ENCODE measurements at regions not wholly inside any gene's neighbourhood (a gene's known extent, or its start where the extent isn't known, plus 50 kb on each side); places are given as distances from the start of the nearest gene placed in this dataset.
"Not testable (repeated sequence)": the region's sequence is repeated elsewhere in the genome, so short reads cannot be mapped to it uniquely, and the experiment has no call there.

GRCh38 chr3:130569461-130570365, 52.7 kb downstream of the COL6A6 start:
- TF ChIP-seq HDGF (IDR thresholded peaks at IDR 0.05; ENCODE audit: borderline replicate concordance), result no peak
- TF ChIP-seq FOXA1 (IDR thresholded peaks at IDR 0.05), result no peak
- no peak for TF ChIP-seq PKNOX1 (IDR thresholded peaks at IDR 0.05)
- no peak for TF ChIP-seq FOXK2 (IDR thresholded peaks at IDR 0.05)
- TF ChIP-seq TARDBP (IDR thresholded peaks at IDR 0.05), result no peak
- no peak for TF ChIP-seq SUZ12 (IDR thresholded peaks at IDR 0.05)
- no peak for TF ChIP-seq SP1 (IDR thresholded peaks at IDR 0.05)
- no peak for TF ChIP-seq CTBP1 (IDR thresholded peaks at IDR 0.05; ENCODE audit: borderline replicate concordance)
- TF ChIP-seq ARNT (IDR thresholded peaks at IDR 0.05), result no peak
- TF ChIP-seq NFRKB (IDR thresholded peaks at IDR 0.05), result no peak
- no peak for TF ChIP-seq ELF4 (IDR thresholded peaks at IDR 0.05)
- TF ChIP-seq ZNF384 (IDR thresholded peaks at IDR 0.05), result no peak
- TF ChIP-seq FOXM1 (IDR thresholded peaks at IDR 0.05; ENCODE audit: borderline replicate concordance), result no peak
- TF ChIP-seq LEF1 (IDR thresholded peaks at IDR 0.05; ENCODE audit: borderline replicate concordance), result no peak
- TF ChIP-seq L3MBTL2 (conservative IDR thresholded peaks at IDR 0.05), result no peak
- TF ChIP-seq BHLHE40 (IDR thresholded peaks at IDR 0.05; ENCODE audit: borderline replicate concordance), result no peak
- ChIA-PET CTCF (no interaction called here), POLR2A (no interaction called here)

GRCh38 chr3:130572769-130573168, 55.8 kb downstream of the COL6A6 start:
- POLR2A ChIA-PET, result no interaction called here
- no peak for TF ChIP-seq ZNF384 (IDR thresholded peaks at IDR 0.05)
- TF ChIP-seq HDGF (IDR thresholded peaks at IDR 0.05; ENCODE audit: borderline replicate concordance), result no peak
- TF ChIP-seq PKNOX1 (IDR thresholded peaks at IDR 0.05), result no peak
- no peak for TF ChIP-seq SUZ12 (IDR thresholded peaks at IDR 0.05)
- no peak for TF ChIP-seq ARNT (IDR thresholded peaks at IDR 0.05)
- no peak for TF ChIP-seq NFRKB (IDR thresholded peaks at IDR 0.05)
- no peak for TF ChIP-seq FOXK2 (IDR thresholded peaks at IDR 0.05)
- TF ChIP-seq BHLHE40 (IDR thresholded peaks at IDR 0.05; ENCODE audit: borderline replicate concordance), result no peak
- TF ChIP-seq SP1 (IDR thresholded peaks at IDR 0.05), result no peak
- TF ChIP-seq FOXA1 (IDR thresholded peaks at IDR 0.05), result no peak
- no peak for TF ChIP-seq LEF1 (IDR thresholded peaks at IDR 0.05; ENCODE audit: borderline replicate concordance)
- TF ChIP-seq TARDBP (IDR thresholded peaks at IDR 0.05), result no peak
- no peak for TF ChIP-seq FOXM1 (IDR thresholded peaks at IDR 0.05; ENCODE audit: borderline replicate concordance)
- DNase-seq (ENCODE audit: extremely low spot score), result no peak
- CTCF ChIA-PET, result no interaction called here

More at GRCh38 chr3:130569461-130570365, 52.7 kb downstream of the COL6A6 start:
- DNase-seq (ENCODE audit: extremely low spot score), result no peak

GRCh38 chr3:130576375-130577266, 59.6 kb downstream of the COL6A6 start:
- CTCF ChIA-PET, result no interaction called here
- no peak for DNase-seq (ENCODE audit: extremely low spot score)

GRCh38 chr3:130582457-130583153, 65.6 kb downstream of the COL6A6 start:
- DNase-seq (ENCODE audit: extremely low spot score), result no peak
- TF ChIP-seq ELF4 (IDR thresholded peaks at IDR 0.05) (no peak), BHLHE40 (IDR thresholded peaks at IDR 0.05; ENCODE audit: borderline replicate concordance) (no peak), LEF1 (IDR thresholded peaks at IDR 0.05; ENCODE audit: borderline replicate concordance) (no peak), TARDBP (IDR thresholded peaks at IDR 0.05) (no peak), L3MBTL2 (conservative IDR thresholded peaks at IDR 0.05) (no peak), FOXK2 (IDR thresholded peaks at IDR 0.05) (no peak), FOXA1 (IDR thresholded peaks at IDR 0.05) (no peak), ARNT (IDR thresholded peaks at IDR 0.05) (no peak), ZNF384 (IDR thresholded peaks at IDR 0.05) (no peak), HDGF (IDR thresholded peaks at IDR 0.05; ENCODE audit: borderline replicate concordance) (no peak), CTBP1 (IDR thresholded peaks at IDR 0.05; ENCODE audit: borderline replicate concordance) (no peak), SUZ12 (IDR thresholded peaks at IDR 0.05) (no peak), NFRKB (IDR thresholded peaks at IDR 0.05) (no peak), PKNOX1 (IDR thresholded peaks at IDR 0.05) (no peak)
- ChIA-PET CTCF (no interaction called here), POLR2A (no interaction called here)

More at GRCh38 chr3:130576375-130577266, 59.6 kb downstream of the COL6A6 start:
- no peak for TF ChIP-seq PKNOX1 (IDR thresholded peaks at IDR 0.05)
- no peak for TF ChIP-seq NFRKB (IDR thresholded peaks at IDR 0.05)
- no peak for TF ChIP-seq FOXK2 (IDR thresholded peaks at IDR 0.05)
- TF ChIP-seq FOXA1 (IDR thresholded peaks at IDR 0.05), result no peak
- TF ChIP-seq BHLHE40 (IDR thresholded peaks at IDR 0.05; ENCODE audit: borderline replicate concordance), result no peak
- TF ChIP-seq SUZ12 (IDR thresholded peaks at IDR 0.05), result no peak
- TF ChIP-seq ELF4 (IDR thresholded peaks at IDR 0.05), result no peak
- no peak for TF ChIP-seq FOXM1 (IDR thresholded peaks at IDR 0.05; ENCODE audit: borderline replicate concordance)
- TF ChIP-seq ZNF384 (IDR thresholded peaks at IDR 0.05), result no peak
- TF ChIP-seq L3MBTL2 (conservative IDR thresholded peaks at IDR 0.05), result no peak
- no peak for TF ChIP-seq CTBP1 (IDR thresholded peaks at IDR 0.05; ENCODE audit: borderline replicate concordance)
- POLR2A ChIA-PET, result no interaction called here

- POLR2A ChIA-PET; DNase-seq (ENCODE audit: extremely low spot score); CTCF ChIA-PET: not testable (repeated sequence)
Observed at GRCh38 chr3:130594749-130595148, 77.8 kb downstream of the COL6A6 start.
